ENCODE measurements at regions not wholly inside any gene's neighbourhood (a gene's known extent, or its start where the extent isn't known, plus 50 kb on each side); places are given as distances from the start of the nearest gene placed in this dataset.

GRCh38 chr11:110962921-110963320 is 250.7 kb upstream of the ARHGAP20 start:
- ATAC-seq (ENCODE audit: low FRiP score in 2 of 2) = no peak
- 64 to 75% methylated on average over 4 of the region's 4 CpGs for WGBS, 2 donors
- Histone ChIP-seq H3K27me3 (no peaks in the 10 kb centered on the region), H3K27ac (no peak overlapping the region), H3K4me3 (no peak overlapping the region), H3K9me3 (no peaks in the 10 kb centered on the region), H3K4me1 (no peaks in the 10 kb centered on the region), H3K36me3 (no peaks in the 10 kb centered on the region)
- TF ChIP-seq POLR2A (IDR thresholded peaks at IDR 0.05) = no peak
- no peak for TF ChIP-seq POLR2AphosphoS5 (IDR thresholded peaks at IDR 0.05)
- no peak for TF ChIP-seq EP300 (IDR thresholded peaks at IDR 0.05)
- TF ChIP-seq, protein P1, sequence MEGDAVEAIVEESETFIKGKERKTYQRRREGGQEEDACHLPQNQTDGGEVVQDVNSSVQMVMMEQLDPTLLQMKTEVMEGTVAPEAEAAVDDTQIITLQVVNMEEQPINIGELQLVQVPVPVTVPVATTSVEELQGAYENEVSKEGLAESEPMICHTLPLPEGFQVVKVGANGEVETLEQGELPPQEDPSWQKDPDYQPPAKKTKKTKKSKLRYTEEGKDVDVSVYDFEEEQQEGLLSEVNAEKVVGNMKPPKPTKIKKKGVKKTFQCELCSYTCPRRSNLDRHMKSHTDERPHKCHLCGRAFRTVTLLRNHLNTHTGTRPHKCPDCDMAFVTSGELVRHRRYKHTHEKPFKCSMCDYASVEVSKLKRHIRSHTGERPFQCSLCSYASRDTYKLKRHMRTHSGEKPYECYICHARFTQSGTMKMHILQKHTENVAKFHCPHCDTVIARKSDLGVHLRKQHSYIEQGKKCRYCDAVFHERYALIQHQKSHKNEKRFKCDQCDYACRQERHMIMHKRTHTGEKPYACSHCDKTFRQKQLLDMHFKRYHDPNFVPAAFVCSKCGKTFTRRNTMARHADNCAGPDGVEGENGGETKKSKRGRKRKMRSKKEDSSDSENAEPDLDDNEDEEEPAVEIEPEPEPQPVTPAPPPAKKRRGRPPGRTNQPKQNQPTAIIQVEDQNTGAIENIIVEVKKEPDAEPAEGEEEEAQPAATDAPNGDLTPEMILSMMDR (IDR thresholded peaks at IDR 0.05) = no peak
- DNase-seq = no peak

GRCh38 chr11:110960167-110960566 is 247.9 kb upstream of the ARHGAP20 start:
- no peak for ATAC-seq (ENCODE audit: low FRiP score in 2 of 2)
- no peaks in the 10 kb centered on the region for H3K36me3 ChIP-seq
- DNase-seq = no peak
- no peak overlapping the region for H3K4me3 ChIP-seq
- H3K27ac ChIP-seq = no peak overlapping the region
- H3K27me3 ChIP-seq = no peaks in the 10 kb centered on the region
- WGBS, 2 donors = 87 to 91% methylated on average over 3 of the region's 3 CpGs
- no peaks in the 10 kb centered on the region for H3K9me3 ChIP-seq
- H3K4me1 ChIP-seq = no peaks in the 10 kb centered on the region
- TF ChIP-seq EP300 (IDR thresholded peaks at IDR 0.05) (no peak), POLR2A (IDR thresholded peaks at IDR 0.05) (no peak), POLR2AphosphoS5 (IDR thresholded peaks at IDR 0.05) (no peak)
- TF ChIP-seq, protein P1 (IDR thresholded peaks at IDR 0.05) = no peak

- no peaks in the 10 kb centered on the region for H3K9me3 ChIP-seq
- TF ChIP-seq POLR2A (IDR thresholded peaks at IDR 0.05) = no peak
- TF ChIP-seq POLR2AphosphoS5 (IDR thresholded peaks at IDR 0.05) = no peak
- TF ChIP-seq, protein P1 (IDR thresholded peaks at IDR 0.05) = no peak
- no peak for TF ChIP-seq EP300 (IDR thresholded peaks at IDR 0.05)
- DNase-seq = no peak
- H3K4me1 ChIP-seq = no peaks in the 10 kb centered on the region
- no peaks in the 10 kb centered on the region for H3K27me3 ChIP-seq
- ATAC-seq (ENCODE audit: low FRiP score in 2 of 2) = no peak
- no peaks in the 10 kb centered on the region for H3K36me3 ChIP-seq
- no peak overlapping the region for H3K4me3 ChIP-seq
- H3K27ac ChIP-seq = no peak overlapping the region
- WGBS, 2 donors = 91 to 93% methylated on average over 4 of the region's 4 CpGs
These were observed 246.0 kb upstream of the ARHGAP20 start for GRCh38 chr11:110958216-110958615.

GRCh38 chr11:110955776-110956175 is 243.5 kb upstream of the ARHGAP20 start:
- 53 to 56% methylated on average over 2 of the region's 2 CpGs for WGBS, 2 donors
- TF ChIP-seq POLR2AphosphoS5 (IDR thresholded peaks at IDR 0.05) (no peak), POLR2A (IDR thresholded peaks at IDR 0.05) (no peak), EP300 (IDR thresholded peaks at IDR 0.05) (no peak)
- TF ChIP-seq, protein P1 (IDR thresholded peaks at IDR 0.05) = no peak
- H3K27me3 ChIP-seq = no peaks in the 10 kb centered on the region
- H3K4me1 ChIP-seq = no peaks in the 10 kb centered on the region
- DNase-seq (no peak), ATAC-seq (ENCODE audit: low FRiP score in 2 of 2) (no peak)
- H3K36me3 ChIP-seq = no peaks in the 10 kb centered on the region
- no peaks in the 10 kb centered on the region for H3K9me3 ChIP-seq
- no peak overlapping the region for H3K4me3 ChIP-seq
- no peak overlapping the region for H3K27ac ChIP-seq

DNA sequence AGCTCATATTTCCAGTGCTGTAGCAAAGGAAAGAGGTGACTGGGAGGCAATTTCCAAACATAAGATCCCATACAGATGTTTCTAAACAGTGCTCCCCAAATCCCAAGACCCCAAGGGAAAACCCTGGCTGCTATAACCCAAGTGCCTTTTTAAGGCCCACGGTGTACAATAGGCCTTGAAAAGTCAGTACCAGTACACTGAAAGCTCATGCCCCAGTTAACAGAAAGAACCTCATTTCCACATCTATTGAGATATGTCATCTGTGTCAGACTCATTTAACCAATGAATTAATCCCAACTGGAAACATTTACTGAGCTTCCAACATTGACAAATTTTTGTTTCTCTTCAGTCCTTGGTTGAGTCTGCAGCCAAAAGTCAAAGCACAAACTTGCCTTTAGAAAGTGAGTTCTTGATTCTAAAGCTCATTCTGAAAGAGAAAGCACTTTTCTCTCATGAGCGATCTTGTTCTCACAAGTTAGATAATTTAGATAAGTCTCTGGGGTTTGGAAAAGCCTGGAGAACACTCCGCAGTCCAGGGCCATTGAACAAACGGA is 239.8 kb upstream of the ARHGAP20 start:
- H3K27me3 ChIP-seq = no peaks in the 10 kb centered on the region
- WGBS, 2 donors = 75 to 83% methylated on average over 4 of the region's 4 CpGs
- no peak overlapping the region for H3K4me3 ChIP-seq
- peaks cover 0 to 3% (median 0%) of the 10 kb centered on the region in 4 donors for H3K4me1 ChIP-seq
- H3K27ac ChIP-seq = peak overlapping the region in 1 of 4 donors; percentile 5
- no peaks in the 10 kb centered on the region for H3K36me3 ChIP-seq
- ATAC-seq (ENCODE audit: low FRiP score in 2 of 2) (no peak), DNase-seq (no peak)
- no peaks in the 10 kb centered on the region for H3K9me3 ChIP-seq
- no peak for TF ChIP-seq POLR2AphosphoS5 (IDR thresholded peaks at IDR 0.05)
- TF ChIP-seq EP300 (IDR thresholded peaks at IDR 0.05) = no peak
- TF ChIP-seq POLR2A (IDR thresholded peaks at IDR 0.05) = no peak
- TF ChIP-seq, protein P1 (IDR thresholded peaks at IDR 0.05) = no peak

All from upper lobe of left lung (tissue), 6 donors.